ENCODE measurements at regions not wholly inside any gene's neighbourhood (a gene's known extent, or its start where the extent isn't known, plus 50 kb on each side); places are given as distances from the start of the nearest gene placed in this dataset.

DNA sequence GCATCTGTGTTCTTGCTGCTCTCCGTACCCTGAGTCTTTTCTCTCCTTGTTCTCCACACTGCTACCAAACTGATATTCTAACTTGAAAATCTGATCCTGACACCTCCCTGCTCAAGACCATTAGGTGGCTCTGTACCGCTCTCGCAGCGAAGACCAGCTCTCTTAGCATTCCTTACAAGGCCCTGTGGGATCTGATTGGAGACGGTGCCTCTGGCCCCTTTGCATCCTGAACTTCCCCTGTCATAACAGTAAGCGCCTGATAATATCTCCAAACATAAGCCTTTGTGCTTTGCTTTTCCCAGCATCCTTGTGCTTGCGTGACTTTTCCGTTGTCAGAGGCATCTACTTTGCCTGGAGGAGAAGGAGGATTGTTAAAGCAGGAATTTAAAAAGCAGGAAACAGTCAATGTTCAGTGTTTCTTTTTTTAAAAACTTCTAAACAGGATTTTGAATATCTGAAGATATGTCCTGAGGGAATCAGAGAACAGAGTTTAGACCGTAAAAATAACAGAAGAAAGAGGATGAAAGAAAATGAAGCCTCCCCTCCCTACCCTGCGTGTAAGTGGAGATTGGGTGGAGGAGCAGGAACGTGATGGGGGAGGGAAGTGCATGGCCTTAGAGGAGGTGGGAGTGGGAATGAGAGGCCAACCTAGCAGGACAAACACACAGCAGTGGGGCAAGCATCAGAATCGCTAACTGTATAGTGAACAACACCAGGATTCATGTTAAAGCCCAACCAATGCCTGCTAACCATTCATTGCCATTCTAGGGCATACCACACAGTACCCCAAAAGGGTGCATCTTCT, 89.2 kb upstream of the STMND1 start:
- Histone ChIP-seq H3K36me3 (ENCODE audit: control insufficient read depth, insufficient read depth, low read length) (no peaks in the 10 kb centered on the region), H3K4me1 (ENCODE audit: control insufficient read depth, insufficient read depth, low read length, poor library complexity, severe bottlenecking) (peaks cover 3% of the 10 kb centered on the region), H3K27me3 (ENCODE audit: control insufficient read depth, insufficient read depth, low read length) (peaks cover 8% of the 10 kb centered on the region), H3K27ac (ENCODE audit: insufficient read depth, low read length, poor library complexity, severe bottlenecking) (no peak overlapping the region), H3K9me3 (ENCODE audit: control insufficient read depth in 2 of 2, low read length in 2 of 2) (peaks cover 4 to 7% of the 10 kb centered on the region in 2 experiments), H3K4me3 (ENCODE audit: low read depth, low read length) (no peak overlapping the region)
- peaks cover 26% of the 10 kb centered on the region for H3K27me3 Mint-ChIP-seq
- peaks cover 2 to 12% (median 3%) of the 10 kb centered on the region in 7 donors for H3K9me3 Mint-ChIP-seq
- no peak overlapping the region for H3K27ac Mint-ChIP-seq
- peaks cover 0 to 18% (median 9%) of the 10 kb centered on the region in 4 donors for H3K4me1 Mint-ChIP-seq
- H3K4me3 Mint-ChIP-seq, result no peak overlapping the region
- H3K36me3 Mint-ChIP-seq, result no peaks in the 10 kb centered on the region
- DNase-seq (no peak), ATAC-seq (ENCODE audit: low read depth in 2 of 2) (no peak)

DNA sequence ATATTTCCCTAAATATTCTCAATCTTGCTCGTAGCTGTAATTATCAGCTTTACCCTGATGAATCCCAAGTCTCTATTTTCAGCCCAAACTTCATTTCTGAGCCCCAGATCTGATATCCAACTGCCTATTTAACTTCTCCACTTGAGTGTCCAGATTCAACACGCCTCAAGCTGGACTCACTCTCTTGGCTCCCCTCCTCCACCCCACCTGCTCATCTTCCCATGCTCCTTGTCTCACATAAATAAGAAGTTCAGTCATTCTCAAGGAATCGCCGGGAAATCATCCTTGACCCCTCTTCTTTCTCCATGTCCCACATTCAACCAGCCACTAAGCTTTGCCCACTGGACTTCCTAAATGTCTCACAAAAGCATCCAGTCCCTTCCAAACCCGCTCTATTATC, 89.9 kb upstream of the STMND1 start:
- peaks cover 0 to 18% (median 9%) of the 10 kb centered on the region in 4 donors for H3K4me1 Mint-ChIP-seq
- H3K9me3 Mint-ChIP-seq, result peaks cover 2 to 12% (median 3%) of the 10 kb centered on the region in 7 donors
- no peak for DNase-seq
- H3K4me1 ChIP-seq (ENCODE audit: control insufficient read depth, insufficient read depth, low read length, poor library complexity, severe bottlenecking), result peaks cover 3% of the 10 kb centered on the region
- ATAC-seq (ENCODE audit: low read depth in 2 of 2), result no peak
- no peak overlapping the region for H3K27ac ChIP-seq (ENCODE audit: insufficient read depth, low read length, poor library complexity, severe bottlenecking)
- no peaks in the 10 kb centered on the region for H3K36me3 Mint-ChIP-seq
- H3K27ac Mint-ChIP-seq, result no peak overlapping the region
- peaks cover 8% of the 10 kb centered on the region for H3K27me3 ChIP-seq (ENCODE audit: control insufficient read depth, insufficient read depth, low read length)
- H3K4me3 Mint-ChIP-seq, result no peak overlapping the region
- H3K27me3 Mint-ChIP-seq, result peaks cover 20% of the 10 kb centered on the region
- peaks cover 4 to 7% of the 10 kb centered on the region in 2 experiments for H3K9me3 ChIP-seq (ENCODE audit: control insufficient read depth in 2 of 2, low read length in 2 of 2)
- no peaks in the 10 kb centered on the region for H3K36me3 ChIP-seq (ENCODE audit: control insufficient read depth, insufficient read depth, low read length)
- no peak overlapping the region for H3K4me3 ChIP-seq (ENCODE audit: low read depth, low read length)

- Histone ChIP-seq H3K9me3 (ENCODE audit: control insufficient read depth in 2 of 2, low read length in 2 of 2) (peaks cover 4% of the 10 kb centered on the region in 2 experiments), H3K4me3 (ENCODE audit: low read depth, low read length) (no peak overlapping the region), H3K36me3 (ENCODE audit: control insufficient read depth, insufficient read depth, low read length) (no peaks in the 10 kb centered on the region), H3K27ac (ENCODE audit: insufficient read depth, low read length, poor library complexity, severe bottlenecking) (no peak overlapping the region), H3K4me1 (ENCODE audit: control insufficient read depth, insufficient read depth, low read length, poor library complexity, severe bottlenecking) (no peaks in the 10 kb centered on the region), H3K27me3 (ENCODE audit: control insufficient read depth, insufficient read depth, low read length) (peaks cover 12% of the 10 kb centered on the region)
- peaks cover 25% of the 10 kb centered on the region for H3K27me3 Mint-ChIP-seq
- H3K36me3 Mint-ChIP-seq, result no peaks in the 10 kb centered on the region
- H3K9me3 Mint-ChIP-seq, result peaks cover 2 to 12% (median 3%) of the 10 kb centered on the region in 7 donors
- no peak for DNase-seq
- no peaks in the 10 kb centered on the region for H3K4me1 Mint-ChIP-seq
- no peak for ATAC-seq (ENCODE audit: low read depth in 2 of 2)
- H3K27ac Mint-ChIP-seq, result no peak overlapping the region
- H3K4me3 Mint-ChIP-seq, result no peak overlapping the region
These were observed 94.1 kb upstream of the STMND1 start for GRCh38 chr6:17007749-17008148.

GRCh38 chr6:17006543-17006942, 95.3 kb upstream of the STMND1 start:
- peaks cover 37% of the 10 kb centered on the region for H3K27me3 Mint-ChIP-seq
- DNase-seq (no peak), ATAC-seq (ENCODE audit: low read depth in 2 of 2) (no peak)

GRCh38 chr6:17004269-17004668, 97.6 kb upstream of the STMND1 start:
- Histone ChIP-seq H3K4me3 (ENCODE audit: low read depth, low read length) (no peak overlapping the region), H3K4me1 (ENCODE audit: control insufficient read depth, insufficient read depth, low read length, poor library complexity, severe bottlenecking) (no peaks in the 10 kb centered on the region), H3K27me3 (ENCODE audit: control insufficient read depth, insufficient read depth, low read length) (peaks cover 15% of the 10 kb centered on the region), H3K9me3 (ENCODE audit: control insufficient read depth in 2 of 2, low read length in 2 of 2) (peaks cover 4% of the 10 kb centered on the region in 2 experiments), H3K27ac (ENCODE audit: insufficient read depth, low read length, poor library complexity, severe bottlenecking) (no peak overlapping the region), H3K36me3 (ENCODE audit: control insufficient read depth, insufficient read depth, low read length) (no peaks in the 10 kb centered on the region)
- Mint-ChIP-seq H3K4me1 (no peaks in the 10 kb centered on the region), H3K9me3 (peaks cover 0 to 12% (median 2%) of the 10 kb centered on the region in 7 donors), H3K27ac (no peak overlapping the region), H3K36me3 (no peaks in the 10 kb centered on the region), H3K27me3 (peaks cover 41% of the 10 kb centered on the region), H3K4me3 (no peak overlapping the region)
- ATAC-seq (ENCODE audit: low read depth in 2 of 2) (no peak), DNase-seq (no peak)

More at GRCh38 chr6:17006543-17006942, 95.3 kb upstream of the STMND1 start:
- H3K4me1 ChIP-seq (ENCODE audit: control insufficient read depth, insufficient read depth, low read length, poor library complexity, severe bottlenecking), result no peaks in the 10 kb centered on the region
- peaks cover 11% of the 10 kb centered on the region for H3K27me3 ChIP-seq (ENCODE audit: control insufficient read depth, insufficient read depth, low read length)
- H3K4me3 ChIP-seq (ENCODE audit: low read depth, low read length), result no peak overlapping the region
- H3K27ac ChIP-seq (ENCODE audit: insufficient read depth, low read length, poor library complexity, severe bottlenecking), result no peak overlapping the region
- peaks cover 4% of the 10 kb centered on the region in 2 experiments for H3K9me3 ChIP-seq (ENCODE audit: control insufficient read depth in 2 of 2, low read length in 2 of 2)
- H3K27ac Mint-ChIP-seq, result no peak overlapping the region
- H3K36me3 ChIP-seq (ENCODE audit: control insufficient read depth, insufficient read depth, low read length), result no peaks in the 10 kb centered on the region
- H3K4me3 Mint-ChIP-seq, result no peak overlapping the region
- H3K9me3 Mint-ChIP-seq, result peaks cover 2 to 12% (median 3%) of the 10 kb centered on the region in 7 donors
- no peaks in the 10 kb centered on the region for H3K4me1 Mint-ChIP-seq
- no peaks in the 10 kb centered on the region for H3K36me3 Mint-ChIP-seq

DNA sequence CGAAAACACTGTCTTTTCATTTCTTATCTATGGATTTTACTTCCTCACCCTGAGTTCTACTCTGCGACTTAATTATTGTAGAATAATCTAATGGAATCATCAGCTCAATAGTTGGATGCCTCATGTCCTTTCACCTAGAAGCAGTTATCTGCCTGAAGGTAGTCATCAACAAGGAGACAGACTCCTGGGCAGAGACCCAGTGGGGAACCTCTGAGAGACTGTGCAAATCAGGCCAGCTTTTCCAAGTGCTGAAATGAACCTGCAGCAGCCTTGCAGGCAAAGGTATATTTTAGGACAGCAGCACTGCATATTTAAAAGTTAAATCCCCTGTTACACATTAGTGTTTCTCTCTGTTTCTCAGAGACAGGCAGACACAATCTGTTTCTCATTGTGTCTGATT, 99.7 kb upstream of the STMND1 start:
- H3K4me1 Mint-ChIP-seq, result no peaks in the 10 kb centered on the region
- Histone ChIP-seq H3K4me1 (ENCODE audit: control insufficient read depth, insufficient read depth, low read length, poor library complexity, severe bottlenecking) (no peaks in the 10 kb centered on the region), H3K9me3 (ENCODE audit: control insufficient read depth in 2 of 2, low read length in 2 of 2) (no peaks in the 10 kb centered on the region), H3K36me3 (ENCODE audit: control insufficient read depth, insufficient read depth, low read length) (no peaks in the 10 kb centered on the region), H3K27me3 (ENCODE audit: control insufficient read depth, insufficient read depth, low read length) (peaks cover 15% of the 10 kb centered on the region), H3K27ac (ENCODE audit: insufficient read depth, low read length, poor library complexity, severe bottlenecking) (no peak overlapping the region), H3K4me3 (ENCODE audit: low read depth, low read length) (no peak overlapping the region)
- DNase-seq, result no peak
- no peak overlapping the region for H3K4me3 Mint-ChIP-seq
- no peak overlapping the region for H3K27ac Mint-ChIP-seq
- ATAC-seq (ENCODE audit: low read depth in 2 of 2), result no peak
- H3K27me3 Mint-ChIP-seq, result peaks cover 45% of the 10 kb centered on the region
- peaks cover 0 to 4% (median 2%) of the 10 kb centered on the region in 7 donors for H3K9me3 Mint-ChIP-seq
- no peaks in the 10 kb centered on the region for H3K36me3 Mint-ChIP-seq

- H3K27me3 ChIP-seq (ENCODE audit: control insufficient read depth, insufficient read depth, low read length), result peaks cover 15% of the 10 kb centered on the region
- peaks cover 0 to 4% (median 0%) of the 10 kb centered on the region in 7 donors for H3K9me3 Mint-ChIP-seq
- H3K27ac Mint-ChIP-seq, result no peak overlapping the region
- H3K36me3 Mint-ChIP-seq, result no peaks in the 10 kb centered on the region
- no peak overlapping the region for H3K4me3 ChIP-seq (ENCODE audit: low read depth, low read length)
- H3K27ac ChIP-seq (ENCODE audit: insufficient read depth, low read length, poor library complexity, severe bottlenecking), result no peak overlapping the region
- H3K36me3 ChIP-seq (ENCODE audit: control insufficient read depth, insufficient read depth, low read length), result no peaks in the 10 kb centered on the region
- DNase-seq (no peak), ATAC-seq (ENCODE audit: low read depth in 2 of 2) (no peak)
- H3K4me1 ChIP-seq (ENCODE audit: control insufficient read depth, insufficient read depth, low read length, poor library complexity, severe bottlenecking), result no peaks in the 10 kb centered on the region
- peaks cover 42% of the 10 kb centered on the region for H3K27me3 Mint-ChIP-seq
- H3K4me1 Mint-ChIP-seq, result no peaks in the 10 kb centered on the region
- H3K4me3 Mint-ChIP-seq, result no peak overlapping the region
- no peaks in the 10 kb centered on the region for H3K9me3 ChIP-seq (ENCODE audit: control insufficient read depth in 2 of 2, low read length in 2 of 2)
These were observed 100.7 kb upstream of the STMND1 start for GRCh38 chr6:17001188-17001587.
